GM19463 (cell line): ENCODE measurements at regions not wholly inside any gene's neighbourhood (a gene's known extent, or its start where the extent isn't known, plus 50 kb on each side); places are given as distances from the start of the nearest gene placed in this dataset.

Source experiments
- ATAC-seq: cut with Tn5 transposase; IDR thresholded peaks from one replicate; pipeline ENCODE4 v1.9.1; 2021; ENCODE audit warnings: mild to moderate bottlenecking, moderate library complexity; ENCODE audit not compliant: unreplicated experiment

DNA sequence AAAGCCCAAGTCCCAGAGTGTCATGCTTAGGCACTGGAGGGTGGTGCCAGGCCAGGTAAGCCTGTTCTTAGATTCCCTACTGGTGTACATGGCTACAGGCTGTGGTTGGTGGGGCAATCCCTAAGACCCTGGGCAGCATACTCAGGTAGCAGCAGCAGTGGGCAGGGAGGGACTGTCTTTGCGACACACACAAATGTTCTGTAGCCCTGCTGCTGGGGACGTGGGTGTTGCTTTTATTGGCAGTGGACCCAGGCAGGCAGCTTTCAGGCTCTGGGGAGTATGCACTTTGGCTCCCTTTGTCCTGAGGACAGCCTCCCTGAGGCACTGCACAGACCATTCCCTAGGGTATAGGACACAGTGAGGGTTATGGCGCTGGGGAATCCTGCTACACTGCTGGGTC, 137.1 kb upstream of the ADAMTS19 start:
- no peak for ATAC-seq

GRCh38 chr5:129341306-129341705, 118.8 kb upstream of the ADAMTS19 start:
- ATAC-seq = no peak

DNA sequence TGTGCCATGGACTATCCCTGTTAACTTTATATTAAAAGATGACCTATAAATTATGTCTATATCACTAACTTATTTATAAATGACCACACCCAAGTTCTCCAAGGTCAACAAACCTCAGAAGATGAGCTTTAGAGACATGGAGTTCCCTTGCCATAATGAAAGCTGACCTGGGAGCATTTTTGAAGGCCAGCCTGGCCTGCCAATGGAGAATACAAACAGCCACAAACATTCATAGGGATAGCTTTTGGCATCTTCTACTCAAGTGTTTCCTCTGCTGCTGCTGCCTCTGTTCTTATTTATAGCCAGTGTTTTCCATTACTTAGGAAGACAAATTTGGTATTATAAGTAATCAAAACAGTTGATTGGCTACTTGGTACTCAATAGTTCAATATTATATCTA, 117.3 kb upstream of the ADAMTS19 start:
- no peak for ATAC-seq

- ATAC-seq = no peak
These were observed 114.7 kb upstream of the ADAMTS19 start for GRCh38 chr5:129345213-129345924.

DNA sequence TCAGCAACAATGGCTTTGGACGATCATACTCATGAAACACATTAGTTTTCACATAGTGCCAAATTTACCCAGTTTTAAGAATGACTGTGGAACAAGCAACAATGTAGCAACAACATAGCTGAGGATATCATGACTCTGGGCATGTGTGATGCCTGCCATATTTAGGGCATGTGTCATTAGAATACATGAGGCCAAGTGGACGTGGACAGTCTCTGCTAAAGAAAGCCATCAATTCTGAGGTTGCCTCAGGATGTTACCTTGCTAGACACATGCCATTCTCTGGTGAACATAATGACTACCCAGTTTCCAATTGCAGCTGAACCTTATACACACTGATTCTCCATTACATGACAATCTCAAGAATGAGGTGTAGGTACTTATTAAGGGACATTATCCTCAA, 103.3 kb upstream of the ADAMTS19 start:
- no peak for ATAC-seq

DNA sequence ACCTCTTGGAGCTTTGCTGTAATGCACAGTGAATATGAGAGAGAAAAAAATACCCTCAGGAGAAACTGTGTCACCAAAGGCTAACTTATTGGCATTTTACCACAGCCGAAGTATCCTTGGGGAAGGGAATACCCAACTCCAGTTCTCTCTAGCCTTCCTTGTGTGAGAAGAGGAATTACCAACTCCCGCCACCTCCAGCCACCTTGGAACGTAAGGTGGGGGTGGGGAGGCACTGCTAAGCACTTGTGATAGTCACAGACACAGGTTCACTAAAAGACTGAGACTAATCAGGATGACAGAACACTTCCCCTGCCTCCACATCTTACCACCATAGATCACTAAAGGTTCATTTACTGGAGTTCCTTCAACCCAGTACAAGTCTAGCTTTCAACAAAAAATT, 102.0 kb upstream of the ADAMTS19 start:
- no peak for ATAC-seq

DNA sequence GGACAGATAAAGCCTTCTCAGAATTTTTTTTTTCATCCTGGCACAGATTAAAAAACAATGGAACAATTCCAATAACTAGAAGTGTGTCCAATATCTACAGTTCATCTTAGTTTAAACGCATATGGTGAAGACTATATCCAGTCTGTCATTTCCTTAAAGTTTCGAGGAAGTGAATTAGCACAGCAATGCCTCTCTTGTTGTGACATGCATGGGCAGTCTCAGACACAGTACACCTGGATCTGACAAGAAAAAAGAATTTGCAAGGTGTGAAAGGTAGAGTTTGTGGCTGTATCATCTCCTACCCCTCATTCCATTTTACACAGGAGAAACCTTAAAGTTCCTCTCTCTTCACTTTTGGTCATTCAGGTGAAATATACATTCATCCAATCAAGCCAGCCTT, 100.6 kb upstream of the ADAMTS19 start:
- no peak for ATAC-seq

DNA sequence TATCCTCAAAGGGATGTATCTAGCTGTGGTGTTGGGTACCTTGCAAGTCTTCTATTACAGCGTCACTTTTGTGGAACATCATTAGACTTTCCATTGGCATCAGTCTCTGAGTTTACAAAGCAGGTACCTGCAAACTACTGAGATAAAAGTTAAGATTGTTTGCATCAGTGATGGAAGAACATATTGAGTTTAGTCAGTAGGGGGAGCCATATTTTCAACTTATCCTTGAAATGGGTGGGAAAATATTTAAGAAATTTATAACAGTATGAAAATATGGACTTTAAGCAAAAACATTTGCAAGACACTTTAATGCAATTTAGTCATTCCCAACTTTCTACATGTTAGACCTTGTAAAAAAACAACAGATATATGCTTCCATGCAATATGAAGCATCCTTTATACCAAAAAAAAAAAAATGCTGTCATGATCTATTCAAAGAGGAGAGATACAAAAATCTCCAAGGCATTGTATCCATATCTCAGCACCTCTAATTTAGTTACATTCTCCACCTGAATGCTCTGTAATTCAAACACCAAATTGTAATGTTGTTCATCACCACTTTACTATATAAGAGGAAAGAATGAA, 98.6 kb upstream of the ADAMTS19 start:
- no peak for ATAC-seq

GRCh38 chr5:129362456-129362855, 97.6 kb upstream of the ADAMTS19 start:
- no peak for ATAC-seq

DNA sequence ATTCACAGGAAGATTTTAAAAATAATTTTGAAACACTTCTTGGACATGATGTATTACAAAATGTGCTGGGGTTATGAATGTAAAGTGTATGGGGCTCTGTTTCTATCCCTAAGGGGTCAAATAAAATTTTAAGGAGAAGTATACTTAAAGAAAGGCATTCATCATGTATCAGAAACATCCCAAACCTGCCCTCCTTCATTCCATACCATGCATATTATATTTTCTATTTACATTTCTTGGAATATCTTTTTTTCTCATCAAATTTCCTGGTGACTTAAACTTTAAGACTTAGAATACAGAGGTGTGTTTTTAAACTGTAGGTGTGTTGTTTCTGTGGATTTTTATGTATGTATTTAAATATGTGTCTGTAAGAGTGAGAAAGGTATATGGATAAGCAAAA, 96.1 kb upstream of the ADAMTS19 start:
- no peak for ATAC-seq

- ATAC-seq = no peak
These were observed 92.2 kb upstream of the ADAMTS19 start for GRCh38 chr5:129367883-129368282.

- no peak for ATAC-seq
These were observed 88.1 kb upstream of the ADAMTS19 start for GRCh38 chr5:129372025-129372424.

GRCh38 chr5:129377504-129377903, 82.6 kb upstream of the ADAMTS19 start:
- ATAC-seq = no peak

DNA sequence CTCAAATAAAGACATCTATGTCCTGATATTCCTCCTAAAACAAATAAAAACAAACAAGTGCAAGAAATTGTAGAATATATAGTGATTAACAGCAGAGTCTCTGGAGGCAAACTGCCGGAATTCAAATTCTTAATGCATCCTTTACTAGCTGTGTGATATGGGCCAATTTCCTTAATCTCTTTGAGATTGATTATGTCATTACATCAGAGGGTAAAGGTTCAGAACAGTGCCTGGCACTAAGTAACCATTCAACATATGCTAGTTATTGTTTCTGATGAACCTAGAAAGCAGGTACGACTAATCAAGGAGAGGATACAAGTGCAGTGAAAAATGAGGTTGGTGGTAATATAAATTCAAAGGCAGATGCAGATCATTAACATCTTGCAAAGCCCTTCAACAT, 81.1 kb upstream of the ADAMTS19 start:
- no peak for ATAC-seq

DNA sequence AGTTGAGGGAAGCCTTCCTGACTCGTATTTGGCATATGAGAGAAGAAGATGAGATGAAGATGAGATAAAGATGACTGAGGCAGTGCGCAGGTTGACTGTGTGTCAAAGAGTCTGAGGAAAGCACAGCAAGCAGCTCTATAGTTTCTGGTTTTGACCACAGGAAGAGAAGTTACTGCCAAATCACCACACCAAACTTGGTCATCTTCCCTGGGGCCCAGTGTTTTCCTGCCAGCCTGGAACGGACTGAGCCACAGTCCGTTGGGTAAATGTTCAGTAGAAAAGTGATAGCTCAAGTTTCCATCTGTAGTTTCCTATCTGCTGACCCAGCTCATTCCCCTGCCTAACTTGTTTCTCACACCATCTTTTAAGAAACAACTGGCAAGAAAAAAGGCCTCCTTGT, 80.7 kb upstream of the ADAMTS19 start:
- no peak for ATAC-seq

- no peak for ATAC-seq
These were observed 77.0 kb upstream of the ADAMTS19 start for GRCh38 chr5:129382921-129383672.

- no peak for ATAC-seq
These were observed 75.9 kb upstream of the ADAMTS19 start for GRCh38 chr5:129384193-129384592.

DNA sequence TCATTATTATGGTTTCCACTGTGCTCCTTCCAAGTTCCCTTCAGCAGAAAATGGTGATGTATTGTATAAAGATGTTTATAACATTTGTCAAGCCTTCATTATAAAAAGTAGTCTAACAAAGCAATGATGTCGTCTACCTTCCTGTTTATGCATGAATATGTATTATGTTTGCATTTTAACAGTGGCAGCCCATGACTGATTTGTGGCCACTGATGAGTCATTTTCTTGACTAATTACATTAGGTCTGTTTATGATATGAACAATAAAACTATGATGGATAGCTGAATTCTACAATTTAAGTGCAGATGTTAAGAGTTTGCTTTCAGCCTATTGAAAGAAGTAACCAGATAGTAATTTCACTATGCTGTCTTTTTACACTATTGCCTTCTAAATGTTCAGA, 75.4 kb upstream of the ADAMTS19 start:
- no peak for ATAC-seq

DNA sequence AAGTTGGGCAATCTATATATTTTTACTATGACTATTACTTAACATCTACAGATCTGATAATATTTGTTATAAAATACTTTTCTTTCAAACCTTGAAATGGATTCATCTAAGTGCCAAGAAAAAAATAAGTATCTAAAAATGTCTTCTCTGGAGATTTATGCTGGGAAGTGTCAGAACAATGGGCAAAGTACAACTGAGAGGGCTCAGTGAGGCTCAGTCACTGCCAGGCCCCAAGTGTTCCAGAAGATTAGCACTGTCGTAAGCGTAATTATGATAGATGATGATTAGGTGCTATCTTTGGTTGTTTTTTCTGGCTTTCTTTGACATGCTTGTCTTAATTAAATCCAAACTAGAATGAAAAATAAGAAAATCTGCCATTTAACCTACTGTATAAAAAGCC, 72.2 kb upstream of the ADAMTS19 start:
- no peak for ATAC-seq

- no peak for ATAC-seq
These were observed 67.4 kb upstream of the ADAMTS19 start for GRCh38 chr5:129392681-129393080.

GRCh38 chr5:129395247-129395646, 64.9 kb upstream of the ADAMTS19 start:
- no peak for ATAC-seq

- ATAC-seq = no peak
These were observed 61.9 kb upstream of the ADAMTS19 start for GRCh38 chr5:129398026-129398678.
